GM12873 (cell line): ENCODE measurements at regions not wholly inside any gene's neighbourhood (a gene's known extent, or its start where the extent isn't known, plus 50 kb on each side); places are given as distances from the start of the nearest gene placed in this dataset.

Experiments
- CTCF ChIP-seq: IDR thresholded peaks from 2 replicates; pipeline ENCODE4 v1.5.1; 2012; ENCODE audit warnings: low read depth, mild to moderate bottlenecking, moderate library complexity, low read length, control low read depth; ENCODE audit not compliant: insufficient read depth; ENCODE audit errors: missing control alignments

GRCh38 chr4:96146686-96147085 lies 306.8 kb downstream of the PDHA2 start:
- TF ChIP-seq CTCF, result no peak

GRCh38 chr4:96149894-96150293 lies 310.0 kb downstream of the PDHA2 start:
- TF ChIP-seq CTCF, result no peak

GRCh38 chr4:96150466-96150865 lies 310.6 kb downstream of the PDHA2 start:
- TF ChIP-seq CTCF, result no peak

GRCh38 chr4:96152824-96153223 lies 312.9 kb downstream of the PDHA2 start:
- no peak for TF ChIP-seq CTCF

GRCh38 chr4:96154676-96155075 lies 314.8 kb downstream of the PDHA2 start:
- no peak for TF ChIP-seq CTCF

- no peak for TF ChIP-seq CTCF
These were observed 322.7 kb downstream of the PDHA2 start for GRCh38 chr4:96162636-96163035.

- no peak for TF ChIP-seq CTCF
These were observed 325.0 kb downstream of the PDHA2 start for GRCh38 chr4:96164814-96165351.
